ENCODE measurements at regions not wholly inside any gene's neighbourhood (a gene's known extent, or its start where the extent isn't known, plus 50 kb on each side); places are given as distances from the start of the nearest gene placed in this dataset.

DNA sequence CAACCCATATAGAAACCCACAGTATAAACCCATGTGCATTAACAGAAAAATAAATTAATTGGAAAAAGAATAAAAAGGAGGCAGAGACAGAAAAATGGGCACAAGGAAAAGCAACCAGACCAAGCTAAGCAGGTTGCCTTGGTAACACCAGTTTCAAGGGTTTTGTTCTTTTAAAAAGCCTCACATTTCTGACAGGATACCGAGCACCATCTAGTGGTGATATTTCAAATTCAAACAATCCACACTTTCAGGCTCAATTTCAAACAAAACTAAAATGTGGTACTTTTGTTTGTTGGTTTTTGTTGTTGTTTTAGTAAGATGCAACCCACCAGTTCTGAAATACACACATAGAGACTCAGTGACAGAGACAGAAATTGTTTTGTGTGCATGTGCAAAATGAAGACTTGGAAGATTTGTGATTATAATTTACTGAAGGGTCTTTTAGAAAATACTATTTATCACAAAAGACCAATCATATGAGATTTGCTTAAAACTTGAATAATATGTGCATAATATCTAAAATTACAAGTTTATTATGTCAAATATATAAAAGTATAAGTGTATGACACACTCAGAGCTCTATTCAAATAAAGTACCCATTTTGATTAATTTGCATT, 318.2 kb downstream of the SLCO4C1 start:
- Histone ChIP-seq H3K4me1 (ENCODE audit: control insufficient read depth in 2 of 2, insufficient read depth in 1 of 2, low read depth in 1 of 2, low read length in 2 of 2) (no peaks in the 10 kb centered on the region), H2BK15ac (ENCODE audit: low read length) (no peak overlapping the region)
- peak; percentile 56 for DNase-seq (ENCODE audit: low spot score)

DNA sequence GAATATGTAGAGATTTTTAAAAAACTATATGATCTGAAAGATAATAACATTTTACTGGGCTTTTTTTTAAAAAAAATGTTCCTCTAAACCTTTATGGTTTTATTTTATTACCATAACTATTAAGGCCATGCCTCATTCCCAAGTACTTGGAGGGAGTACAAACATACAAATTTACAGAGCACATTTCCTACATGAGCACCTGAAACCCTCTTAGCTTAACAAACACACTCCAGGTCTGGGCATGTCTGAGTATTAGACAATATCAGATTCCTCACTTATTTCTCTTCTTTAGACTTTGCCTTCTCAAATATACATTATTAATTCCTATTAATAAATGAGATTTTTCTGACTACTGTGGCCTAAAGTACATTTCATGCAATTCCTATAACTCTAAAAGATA, 319.2 kb downstream of the SLCO4C1 start:
- no peaks in the 10 kb centered on the region for H3K79me1 ChIP-seq (ENCODE audit: low read depth, low read length)
- no peak overlapping the region for H3K14ac ChIP-seq (ENCODE audit: low read length)
- H3K9ac ChIP-seq (ENCODE audit: low read depth, low read length, poor library complexity) = no peak overlapping the region
- no peaks in the 10 kb centered on the region for H3K27me3 ChIP-seq (ENCODE audit: control insufficient read depth in 3 of 3, insufficient read depth in 3 of 3, low read depth in 1 of 3, low read length in 3 of 3)
- no peaks in the 10 kb centered on the region for H3K36me3 ChIP-seq (replicated peaks in 1 of 2; ENCODE audit: control insufficient read depth in 2 of 2, insufficient read depth in 2 of 2, low read length in 2 of 2)
- no peaks in the 10 kb centered on the region for H3K9me3 ChIP-seq (replicated peaks in 1 of 2; ENCODE audit: control insufficient read depth in 2 of 2, insufficient read depth in 1 of 2, low read depth in 1 of 2, low read length in 2 of 2)
- H2BK120ac ChIP-seq (ENCODE audit: low read depth, low read length) = no peak overlapping the region
- no peaks in the 10 kb centered on the region for H3K4me1 ChIP-seq (ENCODE audit: control insufficient read depth in 2 of 2, insufficient read depth in 1 of 2, low read depth in 1 of 2, low read length in 2 of 2)
- H3K4ac ChIP-seq (ENCODE audit: low read length) = no peak overlapping the region
- no peak for DNase-seq (ENCODE audit: low spot score)
- H2BK12ac ChIP-seq (ENCODE audit: low read length) = no peak overlapping the region
- H2BK5ac ChIP-seq (ENCODE audit: low read length) = no peak overlapping the region
- H4K91ac ChIP-seq (ENCODE audit: low read depth, low read length, poor library complexity) = no peak overlapping the region
- H2AK5ac ChIP-seq (ENCODE audit: low read depth, low read length) = no peak overlapping the region
- H3K27ac ChIP-seq (replicated peaks; ENCODE audit: low read length) = no peak overlapping the region
- H3K4me3 ChIP-seq (ENCODE audit: low read length in 2 of 2) = no peak overlapping the region
- no peak overlapping the region for H4K8ac ChIP-seq (ENCODE audit: low read depth, low read length)
- H3K23ac ChIP-seq (ENCODE audit: low read depth, low read length, poor library complexity) = no peak overlapping the region
- H3K18ac ChIP-seq (ENCODE audit: low read length) = no peak overlapping the region
- H3K4me2 ChIP-seq (ENCODE audit: insufficient read depth, low read length, poor library complexity, severe bottlenecking) = no peak overlapping the region
- H2BK15ac ChIP-seq (ENCODE audit: low read length) = no peak overlapping the region
- H2AFZ ChIP-seq (ENCODE audit: low read length) = no peak overlapping the region

More for the DNA sequence above, 318.2 kb downstream of the SLCO4C1 start:
- Histone ChIP-seq H3K4ac (ENCODE audit: low read length) (no peak overlapping the region), H3K4me2 (ENCODE audit: insufficient read depth, low read length, poor library complexity, severe bottlenecking) (no peak overlapping the region), H4K8ac (ENCODE audit: low read depth, low read length) (no peak overlapping the region), H3K9me3 (replicated peaks in 1 of 2; ENCODE audit: control insufficient read depth in 2 of 2, insufficient read depth in 1 of 2, low read depth in 1 of 2, low read length in 2 of 2) (no peaks in the 10 kb centered on the region), H2AK5ac (ENCODE audit: low read depth, low read length) (no peak overlapping the region), H2AFZ (ENCODE audit: low read length) (peak overlapping the region; percentile 51), H2BK5ac (ENCODE audit: low read length) (no peak overlapping the region), H3K36me3 (replicated peaks in 1 of 2; ENCODE audit: control insufficient read depth in 2 of 2, insufficient read depth in 2 of 2, low read length in 2 of 2) (no peaks in the 10 kb centered on the region), H2BK120ac (ENCODE audit: low read depth, low read length) (no peak overlapping the region), H3K14ac (ENCODE audit: low read length) (no peak overlapping the region), H3K9ac (ENCODE audit: low read depth, low read length, poor library complexity) (no peak overlapping the region), H3K18ac (ENCODE audit: low read length) (no peak overlapping the region), H3K27me3 (ENCODE audit: control insufficient read depth in 3 of 3, insufficient read depth in 3 of 3, low read depth in 1 of 3, low read length in 3 of 3) (no peaks in the 10 kb centered on the region), H3K27ac (replicated peaks; ENCODE audit: low read length) (no peak overlapping the region), H4K91ac (ENCODE audit: low read depth, low read length, poor library complexity) (no peak overlapping the region), H3K4me3 (ENCODE audit: low read length in 2 of 2) (no peak overlapping the region), H2BK12ac (ENCODE audit: low read length) (no peak overlapping the region), H3K23ac (ENCODE audit: low read depth, low read length, poor library complexity) (no peak overlapping the region), H3K79me1 (ENCODE audit: low read depth, low read length) (no peaks in the 10 kb centered on the region)
- WGBS, 2 donors (ENCODE audit: extremely low coverage in 2 of 2, insufficient read length in 2 of 2, insufficient replicate concordance in 1 of 2) = no CpG with 5 or more reads among the region's 1 CpG

DNA sequence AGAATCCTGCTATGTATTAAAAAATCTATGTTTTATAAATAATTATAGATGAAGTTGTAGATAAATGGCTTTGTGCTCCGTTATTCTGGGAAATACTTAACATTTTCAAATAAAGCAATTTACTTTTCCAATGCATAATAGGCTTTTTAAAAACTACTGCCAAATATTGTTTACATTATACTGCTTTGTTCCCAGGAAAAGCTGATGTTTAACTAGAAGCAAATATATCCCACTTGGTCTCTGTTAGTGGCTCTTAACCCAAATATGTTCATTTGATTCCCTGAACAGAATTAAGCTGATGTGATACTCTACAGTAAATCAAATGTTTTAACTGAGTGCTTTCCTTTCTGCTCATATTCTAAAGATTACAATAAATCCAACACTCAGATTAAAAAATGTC, 326.3 kb downstream of the SLCO4C1 start:
- Histone ChIP-seq H4K8ac (ENCODE audit: low read depth, low read length) (no peak overlapping the region), H2BK5ac (ENCODE audit: low read length) (no peak overlapping the region), H4K91ac (ENCODE audit: low read depth, low read length, poor library complexity) (no peak overlapping the region), H2BK15ac (ENCODE audit: low read length) (no peak overlapping the region), H2BK120ac (ENCODE audit: low read depth, low read length) (no peak overlapping the region), H3K79me1 (ENCODE audit: low read depth, low read length) (no peaks in the 10 kb centered on the region), H3K27ac (replicated peaks; ENCODE audit: low read length) (no peak overlapping the region), H3K4me1 (ENCODE audit: control insufficient read depth in 2 of 2, insufficient read depth in 1 of 2, low read depth in 1 of 2, low read length in 2 of 2) (no peaks in the 10 kb centered on the region), H3K23ac (ENCODE audit: low read depth, low read length, poor library complexity) (no peak overlapping the region), H2AFZ (ENCODE audit: low read length) (no peak overlapping the region), H2BK12ac (ENCODE audit: low read length) (no peak overlapping the region), H3K9me3 (replicated peaks in 1 of 2; ENCODE audit: control insufficient read depth in 2 of 2, insufficient read depth in 1 of 2, low read depth in 1 of 2, low read length in 2 of 2) (no peaks in the 10 kb centered on the region), H3K14ac (ENCODE audit: low read length) (no peak overlapping the region), H3K9ac (ENCODE audit: low read depth, low read length, poor library complexity) (no peak overlapping the region), H3K18ac (ENCODE audit: low read length) (no peak overlapping the region), H3K36me3 (replicated peaks in 1 of 2; ENCODE audit: control insufficient read depth in 2 of 2, insufficient read depth in 2 of 2, low read length in 2 of 2) (no peaks in the 10 kb centered on the region), H2AK5ac (ENCODE audit: low read depth, low read length) (no peak overlapping the region), H3K27me3 (ENCODE audit: control insufficient read depth in 3 of 3, insufficient read depth in 3 of 3, low read depth in 1 of 3, low read length in 3 of 3) (no peaks in the 10 kb centered on the region), H3K4me3 (ENCODE audit: low read length in 2 of 2) (no peak overlapping the region), H3K4me2 (ENCODE audit: insufficient read depth, low read length, poor library complexity, severe bottlenecking) (no peak overlapping the region), H3K4ac (ENCODE audit: low read length) (no peak overlapping the region)
- WGBS, 2 donors (ENCODE audit: extremely low coverage in 2 of 2, insufficient read length in 2 of 2, insufficient replicate concordance in 1 of 2) = no CpG with 5 or more reads among the region's 1 CpG
- DNase-seq (ENCODE audit: low spot score) = no peak

DNA sequence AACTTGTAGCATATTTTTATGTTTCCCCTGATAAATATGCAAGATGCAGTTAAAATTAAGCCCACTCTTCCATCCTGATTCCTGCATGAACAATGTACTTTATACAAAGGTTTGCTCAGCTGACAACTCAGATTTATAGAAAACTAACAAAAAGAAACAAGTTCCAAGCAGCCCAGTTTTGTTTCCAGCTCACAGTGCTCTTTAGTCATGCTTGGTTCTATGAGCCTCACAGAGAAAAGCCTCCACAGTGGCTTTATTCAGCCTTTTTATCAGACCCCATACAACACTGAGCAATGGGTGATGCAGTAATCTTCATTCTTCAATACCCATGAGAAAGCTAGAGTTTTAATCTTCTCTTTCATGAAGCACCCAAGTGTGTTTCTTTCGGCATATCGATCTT, 329.6 kb downstream of the SLCO4C1 start:
- H3K23ac ChIP-seq (ENCODE audit: low read depth, low read length, poor library complexity) = no peak overlapping the region
- no peaks in the 10 kb centered on the region for H3K36me3 ChIP-seq (replicated peaks in 1 of 2; ENCODE audit: control insufficient read depth in 2 of 2, insufficient read depth in 2 of 2, low read length in 2 of 2)
- H4K8ac ChIP-seq (ENCODE audit: low read depth, low read length) = no peak overlapping the region
- no peaks in the 10 kb centered on the region for H3K79me1 ChIP-seq (ENCODE audit: low read depth, low read length)
- WGBS, 2 donors (ENCODE audit: extremely low coverage in 2 of 2, insufficient read length in 2 of 2, insufficient replicate concordance in 1 of 2) = no CpG with 5 or more reads among the region's 2 CpGs
- no peak overlapping the region for H3K9ac ChIP-seq (ENCODE audit: low read depth, low read length, poor library complexity)
- no peaks in the 10 kb centered on the region for H3K27me3 ChIP-seq (ENCODE audit: control insufficient read depth in 3 of 3, insufficient read depth in 3 of 3, low read depth in 1 of 3, low read length in 3 of 3)
- H3K4me2 ChIP-seq (ENCODE audit: insufficient read depth, low read length, poor library complexity, severe bottlenecking) = no peak overlapping the region
- no peak overlapping the region for H3K4me3 ChIP-seq (ENCODE audit: low read length in 2 of 2)
- no peak overlapping the region for H2AK5ac ChIP-seq (ENCODE audit: low read depth, low read length)
- H2BK12ac ChIP-seq (ENCODE audit: low read length) = no peak overlapping the region
- DNase-seq (ENCODE audit: low spot score) = peak; percentile 23
- no peak overlapping the region for H4K91ac ChIP-seq (ENCODE audit: low read depth, low read length, poor library complexity)
- no peak overlapping the region for H2BK5ac ChIP-seq (ENCODE audit: low read length)
- H3K18ac ChIP-seq (ENCODE audit: low read length) = no peak overlapping the region
- H3K14ac ChIP-seq (ENCODE audit: low read length) = no peak overlapping the region
- no peaks in the 10 kb centered on the region for H3K9me3 ChIP-seq (replicated peaks in 1 of 2; ENCODE audit: control insufficient read depth in 2 of 2, insufficient read depth in 1 of 2, low read depth in 1 of 2, low read length in 2 of 2)
- H3K4me1 ChIP-seq (ENCODE audit: control insufficient read depth in 2 of 2, insufficient read depth in 1 of 2, low read depth in 1 of 2, low read length in 2 of 2) = no peaks in the 10 kb centered on the region
- H2BK120ac ChIP-seq (ENCODE audit: low read depth, low read length) = no peak overlapping the region
- peak overlapping the region; percentile 65 for H3K27ac ChIP-seq (replicated peaks; ENCODE audit: low read length)
- peak overlapping the region; percentile 8 for H2AFZ ChIP-seq (ENCODE audit: low read length)
- H2BK15ac ChIP-seq (ENCODE audit: low read length) = no peak overlapping the region
- H3K4ac ChIP-seq (ENCODE audit: low read length) = no peak overlapping the region
